ENCODE measurements at regions not wholly inside any gene's neighbourhood (a gene's known extent, or its start where the extent isn't known, plus 50 kb on each side); places are given as distances from the start of the nearest gene placed in this dataset.
A peak's percentile ranks its signal among the peaks of the same experiment; 100 is the strongest.

- DNase-seq = no peak
- Histone ChIP-seq H3K9me3 (no peaks in the 10 kb centered on the region), H3K27me3 (no peaks in the 10 kb centered on the region), H3K4me3 (no peak overlapping the region), H3K4me1 (ENCODE audit: insufficient read depth) (peaks cover 17% of the 10 kb centered on the region), H3K27ac (no peak overlapping the region), H3K36me3 (no peaks in the 10 kb centered on the region)
- intact Hi-C loops (cut with DNase I) = no loop called here
- no peak for TF ChIP-seq POLR2A (IDR thresholded peaks at IDR 0.05)
- TF ChIP-seq CTCF (IDR thresholded peaks at IDR 0.05) = no peak
- TF ChIP-seq EP300 (IDR thresholded peaks at IDR 0.05) = no peak
- 91 to 99% (median 92%) methylated on average over 4 of the region's 4 CpGs for WGBS, 3 donors
Observed at GRCh38 chr15:70495991-70496599, 267.3 kb downstream of the UACA start.

GRCh38 chr15:70494852-70495571, 268.3 kb downstream of the UACA start:
- intact Hi-C loops (cut with DNase I) = no loop called here
- no peaks in the 10 kb centered on the region for H3K36me3 ChIP-seq
- no peak for DNase-seq
- no peaks in the 10 kb centered on the region for H3K27me3 ChIP-seq
- H3K27ac ChIP-seq = peak overlapping the region in 1 of 2 donors; percentile 32
- no peak for TF ChIP-seq EP300 (IDR thresholded peaks at IDR 0.05)
- no peak for TF ChIP-seq POLR2A (IDR thresholded peaks at IDR 0.05)
- TF ChIP-seq CTCF (IDR thresholded peaks at IDR 0.05) = no peak
- H3K9me3 ChIP-seq = no peaks in the 10 kb centered on the region
- WGBS, 3 donors = 23 to 28% (median 27%) methylated on average over 7 to 8 of the region's 8 CpGs
- peaks cover 17% of the 10 kb centered on the region for H3K4me1 ChIP-seq (ENCODE audit: insufficient read depth)
- no peak overlapping the region for H3K4me3 ChIP-seq

GRCh38 chr15:70494517-70494851, 268.9 kb downstream of the UACA start:
- WGBS, 3 donors = 89 to 94% (median 89%) methylated on average over 4 of the region's 4 CpGs
- no peaks in the 10 kb centered on the region for H3K27me3 ChIP-seq

More at GRCh38 chr15:70494517-70494851, 268.9 kb downstream of the UACA start:
- peaks cover 15% of the 10 kb centered on the region for H3K4me1 ChIP-seq (ENCODE audit: insufficient read depth)
- DNase-seq = no peak
- H3K9me3 ChIP-seq = no peaks in the 10 kb centered on the region
- peak overlapping the region in 1 of 2 donors; percentile 32 for H3K27ac ChIP-seq
- TF ChIP-seq POLR2A (IDR thresholded peaks at IDR 0.05) = no peak
- TF ChIP-seq CTCF (IDR thresholded peaks at IDR 0.05) = no peak
- TF ChIP-seq EP300 (IDR thresholded peaks at IDR 0.05) = no peak
- no peaks in the 10 kb centered on the region for H3K36me3 ChIP-seq
- intact Hi-C loops (cut with DNase I) = no loop called here
- H3K4me3 ChIP-seq = no peak overlapping the region
